GM19463 (cell line): ENCODE measurements at regions not wholly inside any gene's neighbourhood (a gene's known extent, or its start where the extent isn't known, plus 50 kb on each side); places are given as distances from the start of the nearest gene placed in this dataset.
"Not testable (repeated sequence)": the region's sequence is repeated elsewhere in the genome, so short reads cannot be mapped to it uniquely, and the experiment has no call there.

ENCODE experiments used
- ATAC-seq: cut with Tn5 transposase; IDR thresholded peaks from one replicate; pipeline ENCODE4 v1.9.1; 2021; ENCODE audit warnings: mild to moderate bottlenecking, moderate library complexity; ENCODE audit not compliant: unreplicated experiment

DNA sequence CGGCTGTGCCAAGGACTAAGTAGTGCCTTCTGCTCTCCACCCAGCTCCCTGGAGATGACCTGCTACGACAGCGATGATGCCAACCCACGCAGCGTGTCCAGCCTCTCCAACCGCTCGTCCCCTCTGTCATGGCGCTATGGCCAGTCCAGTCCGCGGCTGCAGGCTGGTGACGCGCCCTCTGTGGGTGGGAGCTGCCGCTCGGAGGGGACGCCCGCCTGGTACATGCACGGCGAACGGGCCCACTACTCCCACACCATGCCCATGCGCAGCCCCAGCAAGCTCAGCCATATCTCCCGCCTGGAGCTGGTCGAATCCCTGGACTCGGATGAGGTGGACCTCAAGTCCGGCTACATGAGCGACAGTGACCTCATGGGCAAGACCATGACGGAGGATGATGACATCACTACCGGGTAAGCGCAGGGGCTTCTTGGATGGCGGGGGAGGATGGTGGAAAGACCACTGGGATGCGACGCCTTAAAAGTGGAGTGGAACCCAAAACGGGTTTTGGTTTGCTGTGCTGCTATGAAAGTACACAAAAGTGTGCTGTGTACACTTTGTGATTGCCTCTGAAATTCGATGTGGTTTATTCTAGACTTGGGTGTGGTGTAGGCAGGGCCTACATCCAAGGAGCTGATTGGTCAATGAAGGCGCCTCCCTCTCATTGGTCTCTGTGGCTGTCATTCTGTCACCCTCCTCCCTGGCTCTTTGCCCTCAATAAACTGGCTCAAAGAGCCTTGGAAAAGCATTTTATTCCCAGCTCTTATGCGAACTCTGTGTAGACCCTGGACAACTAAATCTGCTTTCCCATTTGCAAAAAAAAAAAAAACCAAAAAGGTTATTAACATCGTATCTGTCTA, 110.4 kb upstream of the IPO9 start:
- ATAC-seq = no peak

DNA sequence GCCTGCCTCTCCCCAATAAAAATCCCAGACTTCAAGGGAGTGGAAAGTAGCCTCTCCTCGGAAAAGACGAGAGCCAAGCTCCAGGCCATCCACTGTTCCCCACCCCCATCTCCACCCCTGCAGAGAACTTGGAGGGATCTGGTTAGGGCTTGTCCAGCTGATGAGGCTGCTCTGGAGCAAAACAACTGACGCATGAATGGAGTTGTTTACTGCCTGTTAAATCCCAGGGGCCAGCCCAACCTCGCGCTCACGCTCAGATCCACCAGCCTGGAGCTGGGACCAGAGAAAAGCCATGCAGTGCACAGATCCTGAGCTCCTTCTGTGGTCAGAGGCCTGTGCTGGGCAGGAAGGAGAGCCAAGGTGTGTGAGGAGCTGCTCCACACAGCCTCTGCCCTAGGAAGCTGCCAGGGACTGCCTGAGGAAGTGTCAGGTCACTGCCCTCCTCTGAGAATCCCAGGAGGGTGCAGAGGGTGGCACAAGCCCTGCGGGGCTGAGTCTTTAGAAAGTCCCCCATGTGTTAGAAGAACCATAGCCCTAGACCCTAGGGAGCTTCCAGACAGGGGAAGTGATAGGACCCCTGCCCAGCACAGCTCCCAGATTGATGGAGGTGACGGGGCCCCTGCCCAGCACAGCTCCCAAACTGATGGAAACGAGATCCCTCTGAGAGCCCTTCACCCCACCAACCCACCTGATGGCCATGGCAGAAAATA, 109.0 kb upstream of the IPO9 start:
- no peak for ATAC-seq

- no peak for ATAC-seq
These were observed 108.5 kb upstream of the IPO9 start for GRCh38 chr1:201720522-201720844.

DNA sequence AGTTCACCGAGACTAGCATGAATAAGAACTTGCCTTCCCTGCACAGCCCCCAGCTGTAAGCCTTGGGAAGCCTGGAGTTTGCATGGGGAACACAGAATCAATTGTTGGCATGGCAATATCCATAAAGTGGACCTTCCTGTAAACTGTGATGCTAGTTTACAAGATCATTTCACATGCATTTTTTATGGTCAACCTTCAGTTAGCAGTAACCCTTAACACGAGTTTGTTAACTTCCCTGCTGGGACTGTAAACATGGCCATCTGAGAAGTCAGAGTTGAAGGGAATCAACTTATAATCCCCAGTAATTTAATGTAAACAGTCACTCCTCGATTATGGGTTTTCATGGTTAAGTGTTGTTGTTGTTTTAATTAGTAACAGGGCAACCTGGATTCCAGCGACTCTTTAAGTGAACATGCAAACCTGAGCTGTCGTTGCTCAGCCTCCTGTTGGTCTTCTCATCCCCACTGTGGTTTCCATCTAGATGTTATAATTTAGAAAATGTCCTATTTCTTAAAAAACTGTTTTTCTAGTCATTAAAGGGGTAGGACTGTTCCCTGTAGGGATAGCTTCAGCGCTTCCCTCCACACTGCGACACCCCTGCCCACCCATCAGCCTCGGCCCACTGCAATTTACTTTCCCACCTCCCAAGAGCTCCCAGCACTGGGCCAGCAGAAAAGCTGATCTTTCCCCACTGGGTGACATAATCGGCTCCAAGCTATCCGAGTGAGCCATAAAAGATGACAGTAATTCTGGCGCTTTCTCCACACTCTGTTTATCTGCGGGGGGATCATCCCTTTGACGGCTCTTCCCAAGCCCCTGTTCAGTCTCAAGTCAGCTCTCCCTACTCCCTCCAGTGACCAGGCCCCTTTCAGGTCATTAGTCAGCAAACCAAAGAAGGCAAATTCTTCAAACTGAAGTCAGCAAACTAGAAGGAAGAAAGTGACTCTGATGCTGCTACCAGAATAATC, 107.6 kb upstream of the IPO9 start:
- no peak for ATAC-seq

GRCh38 chr1:201724039-201724765, 104.8 kb upstream of the IPO9 start:
- ATAC-seq = no peak

- no peak for ATAC-seq
These were observed 104.2 kb upstream of the IPO9 start for GRCh38 chr1:201724766-201725118.

- no peak for ATAC-seq
These were observed 102.3 kb upstream of the IPO9 start for GRCh38 chr1:201726700-201727099.

DNA sequence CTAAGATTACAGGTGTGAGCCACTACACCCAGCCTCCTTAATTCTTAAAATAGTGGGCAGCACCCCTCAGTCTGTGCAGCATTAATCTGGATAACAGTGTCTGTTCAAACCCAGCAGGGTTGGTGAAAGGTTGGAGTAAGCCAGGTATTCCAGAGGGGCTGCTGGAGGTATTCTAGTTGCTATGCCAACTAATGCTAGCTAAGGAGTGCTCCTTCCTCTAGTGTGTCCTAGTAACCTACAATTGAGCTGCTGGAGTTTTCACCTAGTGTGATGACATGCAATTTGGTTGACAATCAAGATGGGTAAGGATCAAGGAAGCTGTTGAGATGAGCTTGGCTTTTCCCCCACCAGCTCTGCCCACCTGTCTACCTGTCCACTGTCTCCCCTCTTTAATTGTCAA, 100.2 kb upstream of the IPO9 start:
- no peak for ATAC-seq

DNA sequence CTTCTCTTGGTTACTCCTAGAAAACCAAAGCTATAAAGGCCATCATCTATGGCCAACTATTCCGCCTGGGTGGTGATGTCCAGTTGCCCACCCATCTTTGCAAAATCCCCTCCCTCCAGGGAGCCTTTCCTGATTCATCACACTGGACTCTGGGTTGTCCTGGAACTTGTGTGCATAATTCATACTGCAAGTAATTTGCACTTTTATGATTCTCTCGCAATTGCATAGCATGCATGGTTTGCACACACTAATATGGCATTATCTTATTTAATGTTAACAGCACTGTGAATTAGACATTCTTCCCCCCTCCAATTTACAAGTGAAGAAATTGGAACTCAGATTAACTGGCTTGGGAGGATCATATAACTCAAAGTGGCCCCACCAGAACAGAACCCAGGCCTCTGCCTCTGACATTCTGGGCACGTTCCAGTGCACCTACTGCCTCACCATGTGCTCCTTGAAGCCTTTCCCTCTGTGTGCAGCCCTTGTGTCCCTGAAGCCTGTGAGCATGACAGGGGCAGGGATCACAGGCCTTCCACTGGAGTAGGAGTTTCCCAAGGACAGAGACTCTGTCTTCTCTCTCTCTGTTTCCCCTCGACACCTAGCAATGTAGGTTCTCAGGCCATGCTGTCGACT, 98.9 kb upstream of the IPO9 start:
- no peak for ATAC-seq

DNA sequence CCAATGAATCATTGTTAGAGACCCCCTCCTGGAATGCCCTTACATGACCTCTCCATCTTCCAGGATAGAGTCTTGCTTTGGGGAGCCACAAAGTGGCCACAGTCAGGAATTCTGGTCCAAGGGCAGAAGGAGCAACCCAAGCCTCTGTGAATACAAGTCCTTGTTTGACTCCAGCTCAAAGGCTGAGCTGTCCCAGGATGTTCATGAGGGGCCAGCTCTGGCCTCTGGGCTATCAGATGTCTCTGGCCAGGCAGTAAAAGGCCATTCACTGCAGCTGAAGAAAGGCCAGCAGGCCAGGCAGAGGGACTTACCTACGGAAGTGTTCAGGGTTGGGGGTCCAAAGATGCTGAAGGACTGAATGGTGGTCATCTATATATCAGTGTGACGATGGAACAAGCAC, 98.3 kb upstream of the IPO9 start:
- ATAC-seq = no peak

GRCh38 chr1:201731142-201731541, 97.8 kb upstream of the IPO9 start:
- no peak for ATAC-seq

- no peak for ATAC-seq
These were observed 97.4 kb upstream of the IPO9 start for GRCh38 chr1:201731592-201731991.

GRCh38 chr1:201732351-201732750, 96.6 kb upstream of the IPO9 start:
- no peak for ATAC-seq

GRCh38 chr1:201734221-201734620, 94.7 kb upstream of the IPO9 start:
- ATAC-seq = not testable (repeated sequence)

DNA sequence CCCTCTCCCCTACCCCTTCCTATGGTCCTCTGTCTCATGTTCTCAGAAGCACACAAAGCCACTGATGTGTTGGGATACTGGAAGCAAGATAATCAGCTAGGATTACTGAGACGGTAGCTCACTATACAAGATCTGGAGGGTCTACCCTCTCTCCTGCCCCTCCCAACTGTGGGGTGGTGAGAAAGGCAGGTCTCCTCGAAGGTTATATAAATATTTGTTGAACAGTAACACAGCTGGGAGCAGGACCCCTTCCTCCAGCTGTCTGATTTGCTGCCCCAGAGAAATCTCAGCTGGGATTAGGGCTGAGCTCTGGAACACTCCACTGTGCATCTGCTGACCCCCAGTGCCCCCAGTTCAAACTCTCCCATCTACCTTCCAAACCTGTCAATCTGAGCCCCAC, 94.2 kb upstream of the IPO9 start:
- ATAC-seq = no peak

DNA sequence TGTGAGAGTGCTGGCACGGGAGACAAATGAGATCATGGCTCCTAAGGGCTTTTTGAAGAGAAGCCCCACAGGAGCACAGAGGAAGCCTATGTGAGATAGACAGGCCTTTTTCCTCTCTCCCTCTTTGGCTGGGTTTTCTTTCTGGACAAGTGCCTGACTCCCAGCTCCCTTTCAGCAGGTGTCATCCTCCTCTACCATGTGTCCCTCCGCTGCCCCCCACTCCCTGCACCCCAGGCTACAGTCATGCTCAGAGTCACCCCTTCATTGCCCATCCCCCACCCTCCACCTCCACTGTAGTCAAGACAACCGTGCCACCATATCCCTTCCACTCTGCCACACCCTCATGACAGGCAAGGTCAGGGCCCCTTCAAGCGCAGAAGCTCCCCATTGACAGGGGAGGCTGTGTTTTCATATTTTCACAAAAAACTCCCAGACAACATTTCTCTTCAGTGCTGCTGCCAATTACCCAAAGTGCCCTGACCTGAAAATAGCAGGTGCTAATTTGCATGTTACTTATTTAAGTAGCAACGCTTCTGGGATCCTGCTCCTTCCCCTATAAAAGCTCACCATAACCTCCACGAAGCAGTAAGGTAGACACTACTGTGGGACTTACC, 92.1 kb upstream of the IPO9 start:
- ATAC-seq = no peak

- no peak for ATAC-seq
These were observed 91.5 kb upstream of the IPO9 start for GRCh38 chr1:201737352-201738060.

DNA sequence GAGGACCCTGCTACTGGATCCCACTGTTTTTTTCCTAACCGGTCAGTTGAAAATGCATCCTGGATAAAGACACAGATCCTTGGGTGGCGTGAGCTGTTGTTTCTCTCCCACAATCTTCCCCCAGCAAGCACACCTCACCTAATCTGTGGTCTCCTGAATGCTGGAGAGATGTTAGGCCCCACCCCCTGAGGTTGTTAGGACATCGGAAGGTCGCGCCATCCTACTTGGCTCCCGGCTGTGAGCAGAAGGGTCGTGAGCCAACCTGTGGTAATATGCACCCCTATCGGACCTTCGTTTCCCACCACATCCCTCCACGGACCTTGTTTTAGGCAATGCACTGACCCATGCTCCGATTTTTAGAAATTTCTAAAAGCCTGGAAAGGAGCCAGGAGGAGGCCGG, 89.9 kb upstream of the IPO9 start:
- ATAC-seq = no peak

GRCh38 chr1:201739492-201740085, 89.4 kb upstream of the IPO9 start:
- no peak for ATAC-seq
